ENCODE measurements at regions not wholly inside any gene's neighbourhood (a gene's known extent, or its start where the extent isn't known, plus 50 kb on each side); places are given as distances from the start of the nearest gene placed in this dataset.
A peak's percentile ranks its signal among the peaks of the same experiment; 100 is the strongest.

GRCh38 chr7:15805891-15806290 lies 119.4 kb upstream of the MEOX2 start:
- Histone ChIP-seq H3K36me3 (replicated peaks in 1 of 2; ENCODE audit: insufficient read depth in 1 of 2, low read depth in 2 of 2) (no peaks in the 10 kb centered on the region), H3K27me3 (no peaks in the 10 kb centered on the region), H3K9me3 (no peaks in the 10 kb centered on the region), H3K27ac (no peak overlapping the region), H3K4me3 (no peak overlapping the region), H3K4me1 (no peaks in the 10 kb centered on the region)
- WGBS, 2 donors: 38 to 52% methylated on average over 2 of the region's 2 CpGs
- DNase-seq: no peak
- no peak for ATAC-seq
- TF ChIP-seq CTCF (IDR thresholded peaks at IDR 0.05) (no peak), POLR2A (IDR thresholded peaks at IDR 0.05) (no peak)
- intact Hi-C loops (cut with DNase I): no loop called here

GRCh38 chr7:15802425-15802824 lies 115.9 kb upstream of the MEOX2 start:
- no peak overlapping the region for H3K4me3 ChIP-seq
- intact Hi-C loops (cut with DNase I): no loop called here
- DNase-seq (no peak), ATAC-seq (no peak)
- no peak for TF ChIP-seq CTCF (IDR thresholded peaks at IDR 0.05)
- TF ChIP-seq POLR2A (IDR thresholded peaks at IDR 0.05): no peak
- H3K4me1 ChIP-seq: no peaks in the 10 kb centered on the region
- no peaks in the 10 kb centered on the region for H3K27me3 ChIP-seq
- no peaks in the 10 kb centered on the region for H3K9me3 ChIP-seq
- H3K27ac ChIP-seq: no peak overlapping the region
- no peaks in the 10 kb centered on the region for H3K36me3 ChIP-seq (replicated peaks in 1 of 2; ENCODE audit: insufficient read depth in 1 of 2, low read depth in 2 of 2)
- WGBS, 2 donors: 46 to 48% methylated on average over 1 of the region's 1 CpG

- Histone ChIP-seq H3K36me3 (replicated peaks in 1 of 2; ENCODE audit: insufficient read depth in 1 of 2, low read depth in 2 of 2) (no peaks in the 10 kb centered on the region), H3K27me3 (no peaks in the 10 kb centered on the region), H3K4me3 (no peak overlapping the region), H3K9me3 (no peaks in the 10 kb centered on the region), H3K4me1 (no peaks in the 10 kb centered on the region), H3K27ac (no peak overlapping the region)
- intact Hi-C loops (cut with DNase I): no loop called here
- TF ChIP-seq POLR2A (IDR thresholded peaks at IDR 0.05): no peak
- WGBS, 2 donors: 32 to 33% methylated on average over 3 of the region's 3 CpGs
- ATAC-seq (peak; percentile 63), DNase-seq (peak in 2 of 4 donors; percentile 11 to 27)
Measured at GRCh38 chr7:15801551-15801950, 115.1 kb upstream of the MEOX2 start.

GRCh38 chr7:15801041-15801440 lies 114.6 kb upstream of the MEOX2 start:
- ATAC-seq: no peak
- no peak overlapping the region for H3K27ac ChIP-seq
- intact Hi-C loops (cut with DNase I): no loop called here

GRCh38 chr7:15798081-15798480 lies 111.6 kb upstream of the MEOX2 start:
- intact Hi-C loops (cut with DNase I): no loop called here
- Histone ChIP-seq H3K27me3 (no peaks in the 10 kb centered on the region), H3K4me3 (no peak overlapping the region), H3K36me3 (replicated peaks in 1 of 2; ENCODE audit: insufficient read depth in 1 of 2, low read depth in 2 of 2) (no peaks in the 10 kb centered on the region), H3K9me3 (no peaks in the 10 kb centered on the region), H3K4me1 (no peaks in the 10 kb centered on the region), H3K27ac (no peak overlapping the region)
- WGBS, 2 donors: 20 to 24% methylated on average over 1 of the region's 1 CpG
- no peak for ATAC-seq
- TF ChIP-seq CTCF (IDR thresholded peaks at IDR 0.05) (no peak), POLR2A (IDR thresholded peaks at IDR 0.05) (no peak)
- no peak for DNase-seq

More at GRCh38 chr7:15801041-15801440, 114.6 kb upstream of the MEOX2 start:
- no peak for DNase-seq
- no peak for TF ChIP-seq CTCF (IDR thresholded peaks at IDR 0.05)
- TF ChIP-seq POLR2A (IDR thresholded peaks at IDR 0.05): no peak
- Histone ChIP-seq H3K9me3 (no peaks in the 10 kb centered on the region), H3K4me1 (no peaks in the 10 kb centered on the region), H3K27me3 (no peaks in the 10 kb centered on the region), H3K36me3 (replicated peaks in 1 of 2; ENCODE audit: insufficient read depth in 1 of 2, low read depth in 2 of 2) (no peaks in the 10 kb centered on the region), H3K4me3 (no peak overlapping the region)
